NOMO-1 treated with DMSO at 0.1 percent for 48 hours (cell line): ENCODE measurements at regions not wholly inside any gene's neighbourhood (a gene's known extent, or its start where the extent isn't known, plus 50 kb on each side); places are given as distances from the start of the nearest gene placed in this dataset.

Experiments used
- DNase-seq: peaks from one replicate; lab custom pipeline; 2025; ENCODE audit not compliant: unreplicated experiment; lab: John Stamatoyannopoulos, UW

- DNase-seq = peak; percentile 62
These were observed 275.6 kb downstream of the ZNF621 start for GRCh38 chr3:40800343-40800742.

GRCh38 chr3:40801284-40801741, 276.6 kb downstream of the ZNF621 start:
- DNase-seq = no peak

- no peak for DNase-seq
These were observed 278.6 kb downstream of the ZNF621 start for GRCh38 chr3:40803311-40803710.

GRCh38 chr3:40805456-40805855, 280.7 kb downstream of the ZNF621 start:
- DNase-seq = no peak

GRCh38 chr3:40810813-40811212, 286.1 kb downstream of the ZNF621 start:
- DNase-seq = no peak

- no peak for DNase-seq
These were observed 292.3 kb downstream of the ZNF621 start for GRCh38 chr3:40817017-40817416.

GRCh38 chr3:40821315-40821714, 296.6 kb downstream of the ZNF621 start:
- no peak for DNase-seq

GRCh38 chr3:40827226-40827625, 302.5 kb downstream of the ZNF621 start:
- DNase-seq = no peak

- DNase-seq = no peak
These were observed 303.4 kb downstream of the ZNF621 start for GRCh38 chr3:40827942-40828688.

GRCh38 chr3:40828741-40829415, 304.1 kb downstream of the ZNF621 start:
- DNase-seq = no peak

- no peak for DNase-seq
These were observed 305.1 kb downstream of the ZNF621 start for GRCh38 chr3:40829876-40830275.

GRCh38 chr3:40837300-40837699, 312.5 kb downstream of the ZNF621 start:
- no peak for DNase-seq

GRCh38 chr3:40841131-40841530, 316.4 kb downstream of the ZNF621 start:
- DNase-seq = no peak

GRCh38 chr3:40841570-40842109, 316.9 kb downstream of the ZNF621 start:
- no peak for DNase-seq

GRCh38 chr3:40842714-40843113, 318.0 kb downstream of the ZNF621 start:
- DNase-seq = no peak

- no peak for DNase-seq
These were observed 318.5 kb downstream of the ZNF621 start for GRCh38 chr3:40843208-40843624.

GRCh38 chr3:40843851-40844548, 319.2 kb downstream of the ZNF621 start:
- DNase-seq = no peak

- no peak for DNase-seq
These were observed 320.1 kb downstream of the ZNF621 start for GRCh38 chr3:40844896-40845295.

- no peak for DNase-seq
These were observed 320.7 kb downstream of the ZNF621 start for GRCh38 chr3:40845447-40845846.

- DNase-seq = no peak
These were observed 321.2 kb downstream of the ZNF621 start for GRCh38 chr3:40845916-40846315.

GRCh38 chr3:40846451-40846850, 321.7 kb downstream of the ZNF621 start:
- no peak for DNase-seq

GRCh38 chr3:40847551-40847992, 322.8 kb downstream of the ZNF621 start:
- DNase-seq = no peak
